HepG2 (cell line): ENCODE measurements at regions not wholly inside any gene's neighbourhood (a gene's known extent, or its start where the extent isn't known, plus 50 kb on each side); places are given as distances from the start of the nearest gene placed in this dataset.

ENCODE experiments used
- ATAC-seq: fragments of 200-7000 bp; cut with Tn5 transposase; 3 replicates; pipeline ENCODE4 v1.9.1; 2020; ENCODE audit warnings: mild to moderate bottlenecking, moderate library complexity
- BruUV-seq: library from RNA; stranded (reverse); fragments of 400-500 nt; replicated peaks from 2 replicates; lab custom pipeline; 2021; lab: Mats Ljungman, UMichigan
- CTCF ChIA-PET: fragments of 300-600 bp; formaldehyde crosslinking; extraction: SDS; loops from one replicate; lab custom pipeline; 2021; ENCODE audit warnings: low total read pairs, inconsistent platforms, low intra/inter-chr PET ratio; lab: Yijun Ruan, JAX
- POLR2A ChIA-PET: fragments of 350-600 bp; sonication (Branson Sonifier 250); formaldehyde crosslinking; loops from one replicate; lab custom pipeline; 2020; ENCODE audit warnings: antibody characterized with exemption, inconsistent platforms; lab: Yijun Ruan, JAX
- DNase-seq: peaks from one replicate; pipeline ENCODE4 v3.0.0-alpha.2; 2015; ENCODE audit warnings: low spot score
- FAIRE-seq: peaks from 3 replicates; lab custom pipeline; 2011; peaks lifted over from hg19 to GRCh38; lab: Jason Lieb, UNC
- H2AFZ ChIP-seq: one replicate; pipeline ENCODE4 v1.6.1; 2011; ENCODE audit warnings: low read length, inconsistent platforms
- H3K27ac ChIP-seq: fragments of 300-600 bp; 3 replicates; pipeline ENCODE4 v1.8.0; 2011; ENCODE audit warnings: mixed run types, mild to moderate bottlenecking, mixed read lengths, low read length, inconsistent platforms; ENCODE audit not compliant: insufficient read depth; ENCODE audit errors: extremely low read length
- H3K27me3 ChIP-seq, 2 experiments: fragments of 200-600 bp in 1 of 2; 2 replicates in 1 of 2; 3 replicates in 1 of 2; pipeline versions ENCODE4 v1.6.0 to v1.8.0; 2011; ENCODE audit warnings: low read length in 2 of 2, mild to moderate bottlenecking in 2 of 2, moderate library complexity in 2 of 2, inconsistent platforms in 1 of 2; ENCODE audit not compliant: insufficient read depth in 2 of 2, control insufficient read depth in 1 of 2
- H3K36me3 ChIP-seq, 2 experiments: fragments of 200-600 bp in 1 of 2; replicated peaks in 1 of 2; 2 replicates in 1 of 2; 3 replicates in 1 of 2; pipeline versions ENCODE4 v1.5.1 to v1.8.0; 2011; ENCODE audit warnings: low read length in 2 of 2, inconsistent platforms in 1 of 2; ENCODE audit not compliant: insufficient read depth in 2 of 2, control insufficient read depth in 1 of 2
- H3K4me1 ChIP-seq: 2 replicates; pipeline ENCODE4 v1.5.1; 2012; ENCODE audit warnings: low read length, inconsistent platforms; ENCODE audit not compliant: insufficient read depth
- H3K4me2 ChIP-seq: 2 replicates; pipeline ENCODE4 v1.6.0; 2011; ENCODE audit warnings: low read depth, low read length, inconsistent platforms
- H3K4me3 ChIP-seq, 3 experiments: fragments of 200-600 bp in 1 of 3; sonication (generic), shearing (Covaris generic) in 1 of 3; replicated peaks in 1 of 3; 2 replicates each; pipeline ENCODE4 v1.5.1; 2011 to 2016; ENCODE audit warnings: low read length in 3 of 3, inconsistent platforms in 2 of 3, low read depth in 2 of 3, mild to moderate bottlenecking in 2 of 3, control low read depth in 1 of 3, mixed read lengths in 1 of 3; ENCODE audit not compliant: insufficient read depth in 1 of 3
- H3K79me2 ChIP-seq: one replicate; pipeline ENCODE4 v1.6.1; 2011; ENCODE audit warnings: low read length, inconsistent platforms; ENCODE audit not compliant: insufficient read depth
- H3K9ac ChIP-seq: 2 replicates; pipeline ENCODE4 v1.6.0; 2011; ENCODE audit warnings: mild to moderate bottlenecking, low read depth, low read length, inconsistent platforms; ENCODE audit not compliant: insufficient read depth
- H3K9me3 ChIP-seq: 2 replicates; pipeline ENCODE4 v1.5.1; 2012; ENCODE audit warnings: mild to moderate bottlenecking, low read length
- H4K20me1 ChIP-seq: 2 replicates; pipeline ENCODE4 v1.6.0; 2011; ENCODE audit warnings: inconsistent platforms, mild to moderate bottlenecking, low read length, moderate library complexity; ENCODE audit not compliant: insufficient read depth
- AFF4 ChIP-seq: sonication (generic); formaldehyde crosslinking; IDR thresholded peaks from 2 replicates; pipeline ENCODE4 v1.4.0; 2020; ENCODE audit warnings: missing genetic modification reagents
- ATRX ChIP-seq: sonication (generic); formaldehyde crosslinking; IDR thresholded peaks from 2 replicates; pipeline ENCODE4 v1.4.0; 2020; ENCODE audit warnings: missing genetic modification reagents, borderline replicate concordance
- GZF1 ChIP-seq: sonication (generic); formaldehyde crosslinking; IDR thresholded peaks from 2 replicates; pipeline ENCODE4 v1.5.1; 2020; ENCODE audit warnings: mild to moderate bottlenecking, missing genetic modification reagents
- HNRNPK ChIP-seq: fragments of 200-400 bp; formaldehyde crosslinking; IDR thresholded peaks from 2 replicates; pipeline ENCODE4 v1.6.1; 2018; ENCODE audit warnings: low read length, low read depth, moderate library complexity, mild to moderate bottlenecking; ENCODE audit not compliant: poor library complexity, severe bottlenecking
- KDM1A ChIP-seq: IDR thresholded peaks from 2 replicates; pipeline ENCODE4 v1.6.1; 2016; ENCODE audit warnings: missing compliant biosample characterization
- KDM3A ChIP-seq: IDR thresholded peaks from 2 replicates; pipeline ENCODE4 v1.6.1; 2018; ENCODE audit warnings: low read depth, missing compliant biosample characterization
- ZFP82 ChIP-seq: sonication (generic); formaldehyde crosslinking; IDR thresholded peaks from 2 replicates; pipeline ENCODE4 v1.5.1; 2020; ENCODE audit warnings: mild to moderate bottlenecking, missing genetic modification reagents, borderline replicate concordance
- ZMAT3 ChIP-seq: sonication (generic); formaldehyde crosslinking; conservative IDR thresholded peaks from 2 replicates; pipeline ENCODE4 v1.7.0; 2021; ENCODE audit warnings: missing genetic modification reagents
- ZNF142 ChIP-seq: sonication (generic); formaldehyde crosslinking; IDR thresholded peaks from 2 replicates; pipeline ENCODE4 v1.4.0; 2020; ENCODE audit warnings: missing genetic modification reagents
- ZNF280B ChIP-seq: sonication (generic); formaldehyde crosslinking; IDR thresholded peaks from 2 replicates; pipeline ENCODE4 v1.5.0; 2020; ENCODE audit warnings: missing genetic modification reagents, mild to moderate bottlenecking, borderline replicate concordance
- ZNF768 ChIP-seq: sonication (generic); formaldehyde crosslinking; IDR thresholded peaks from 2 replicates; pipeline ENCODE4 v1.4.0; 2020; ENCODE audit warnings: missing genetic modification reagents
- ZNF891 ChIP-seq: sonication (generic); formaldehyde crosslinking; IDR thresholded peaks from 2 replicates; pipeline ENCODE4 v1.5.0; 2020; ENCODE audit warnings: mild to moderate bottlenecking, missing genetic modification reagents
- WGBS: methylation state at CpG from one replicate; pipeline ENCODE4 v1.1.6; 2017; ENCODE audit warnings: low lambda C conversion rate; 5-methylcytosine and 5-hydroxymethylcytosine counted together
- in situ Hi-C: cut with HindIII; loops from 2 replicates; pipeline ENCODE4 v1.10.0; 2017; ENCODE audit warnings: low pct_unique_long_range_greater_than_20kb; ENCODE audit not compliant: extremely low pct_ligation_motif_present
- intact Hi-C: fragments of 100-400 bp; cut with micrococcal nuclease; formaldehyde crosslinking; loops from one replicate; pipeline ENCODE4 v1.10.0; 2022; ENCODE audit not compliant: unreplicated experiment

- POLR2A ChIA-PET = no interaction called here
- H3K27me3 ChIP-seq = no peaks in the 10 kb centered on the region; a peak in 1 of 5 replicates
- no peak for FAIRE-seq
- TF ChIP-seq HNRNPK (no peak), ZNF280B (CRISPR knock-in tag) (no peak), KDM3A (CRISPR knock-in tag) (no peak), ZMAT3 (no peak), KDM1A (CRISPR knock-in tag) (no peak), ZNF142 (CRISPR knock-in tag) (no peak), ZFP82 (CRISPR knock-in tag) (no peak), GZF1 (CRISPR knock-in tag) (no peak), ZNF891 (CRISPR knock-in tag) (no peak), AFF4 (CRISPR knock-in tag) (no peak), ZNF768 (no peak), ATRX (CRISPR knock-in tag) (no peak)
Measured at GRCh38 chr18:38458698-38459097, 893.1 kb upstream of the CELF4 start.

More at GRCh38 chr18:38458698-38459097, 893.1 kb upstream of the CELF4 start:
- no peak overlapping the region for H3K4me3 ChIP-seq
- no peaks in the 10 kb centered on the region for H3K4me1 ChIP-seq
- no peak overlapping the region for H3K27ac ChIP-seq
- no peaks in the 10 kb centered on the region for H4K20me1 ChIP-seq
- no peaks in the 10 kb centered on the region for H3K36me3 ChIP-seq
- no peak overlapping the region for H2AFZ ChIP-seq
- CTCF ChIA-PET = no interaction called here
- H3K4me2 ChIP-seq = no peak overlapping the region
- H3K9me3 ChIP-seq = no peaks in the 10 kb centered on the region
- in situ Hi-C loops = no loop called here
- intact Hi-C loops = no loop called here
- WGBS = 3% methylated on average over 3 of the region's 3 CpGs
- DNase-seq (no peak), ATAC-seq (no peak)
- BruUV-seq = no TSS peak
- H3K79me2 ChIP-seq = no peaks in the 10 kb centered on the region
- no peak overlapping the region for H3K9ac ChIP-seq
